H9 (cell line): ENCODE measurements at regions not wholly inside any gene's neighbourhood (a gene's known extent, or its start where the extent isn't known, plus 50 kb on each side); places are given as distances from the start of the nearest gene placed in this dataset.

ENCODE experiments used
- DNase-seq: peaks from one replicate; pipeline ENCODE4 v3.0.0-alpha.2; 2017
- H2AFZ ChIP-seq: one replicate; pipeline ENCODE4 v1.6.1; 2013; ENCODE audit warnings: mild to moderate bottlenecking, low read length, control low read depth, moderate library complexity
- H2AK5ac ChIP-seq: 2 replicates; pipeline ENCODE4 v1.6.1; 2013; ENCODE audit warnings: low read length, control low read depth, mixed read lengths; ENCODE audit not compliant: insufficient read length
- H2BK120ac ChIP-seq: one replicate; pipeline ENCODE4 v1.6.1; 2013; ENCODE audit warnings: low read depth, mild to moderate bottlenecking, low read length, control low read depth, inconsistent platforms; ENCODE audit not compliant: poor library complexity, severe bottlenecking
- H2BK12ac ChIP-seq: 2 replicates; pipeline ENCODE4 v1.6.1; 2013; ENCODE audit warnings: low read length, control low read depth, mixed read lengths, low read depth; ENCODE audit not compliant: insufficient read length
- H2BK15ac ChIP-seq: 2 replicates; pipeline ENCODE4 v1.6.1; 2013; ENCODE audit warnings: low read depth, low read length, control low read depth
- H2BK20ac ChIP-seq: one replicate; pipeline ENCODE4 v1.6.1; 2013; ENCODE audit warnings: low read depth, mild to moderate bottlenecking, low read length, control low read depth, inconsistent platforms; ENCODE audit not compliant: poor library complexity, severe bottlenecking
- H2BK5ac ChIP-seq: 2 replicates; pipeline ENCODE4 v1.6.1; 2013; ENCODE audit warnings: low read length, control low read depth, mixed read lengths; ENCODE audit not compliant: insufficient read length
- H3K14ac ChIP-seq: 2 replicates; pipeline ENCODE4 v1.6.1; 2013; ENCODE audit warnings: low read length, control low read depth; ENCODE audit not compliant: insufficient read depth
- H3K18ac ChIP-seq: 2 replicates; pipeline ENCODE4 v1.6.1; 2013; ENCODE audit warnings: low read depth, mild to moderate bottlenecking, mixed read lengths, low read length, control low read depth; ENCODE audit not compliant: insufficient read length
- H3K23ac ChIP-seq: 2 replicates; pipeline ENCODE4 v1.6.1; 2013; ENCODE audit warnings: low read length, control low read depth, mixed read lengths, low read depth; ENCODE audit not compliant: insufficient read length
- H3K23me2 ChIP-seq: 2 replicates; pipeline ENCODE4 v1.6.1; 2013; ENCODE audit warnings: low read depth, mild to moderate bottlenecking, mixed read lengths, low read length, control low read depth; ENCODE audit not compliant: insufficient read length, poor library complexity, severe bottlenecking
- H3K27ac ChIP-seq: 2 replicates; pipeline ENCODE4 v1.5.1; 2013; ENCODE audit warnings: low read length, control low read depth, mixed read lengths, low read depth; ENCODE audit not compliant: insufficient read length
- H3K27me3 ChIP-seq: 2 replicates; pipeline ENCODE4 v1.6.1; 2013; ENCODE audit warnings: low read length, control low read depth, inconsistent platforms; ENCODE audit not compliant: insufficient read depth
- H3K4ac ChIP-seq: 2 replicates; pipeline ENCODE4 v1.6.1; 2013; ENCODE audit warnings: low read depth, mild to moderate bottlenecking, control low read depth, inconsistent platforms, low read length, moderate library complexity
- H3K4me1 ChIP-seq: 2 replicates; pipeline ENCODE4 v1.6.1; 2013; ENCODE audit warnings: low read length, control low read depth, inconsistent platforms; ENCODE audit not compliant: insufficient read depth
- H3K4me2 ChIP-seq: 2 replicates; pipeline ENCODE4 v1.6.1; 2013; ENCODE audit warnings: low read length, control low read depth, mixed read lengths; ENCODE audit not compliant: insufficient read length, insufficient read depth
- H3K56ac ChIP-seq: 2 replicates; pipeline ENCODE4 v1.6.1; 2013; ENCODE audit warnings: low read depth, mild to moderate bottlenecking, mixed read lengths, low read length, control low read depth; ENCODE audit not compliant: insufficient read length
- H3K79me1 ChIP-seq: 2 replicates; pipeline ENCODE4 v1.6.1; 2013; ENCODE audit warnings: low read depth, mild to moderate bottlenecking, moderate library complexity, low read length, control low read depth, inconsistent platforms; ENCODE audit not compliant: insufficient read depth, poor library complexity, severe bottlenecking
- H3K79me2 ChIP-seq: 2 replicates; pipeline ENCODE4 v1.6.1; 2013; ENCODE audit warnings: low read length, control low read depth, inconsistent platforms; ENCODE audit not compliant: insufficient read depth
- H3K9ac ChIP-seq: 2 replicates; pipeline ENCODE4 v1.6.1; 2013; ENCODE audit warnings: low read length, control low read depth, mixed read lengths; ENCODE audit not compliant: insufficient read length; ENCODE audit errors: extremely low read depth
- H3K9me3 ChIP-seq: one replicate; pipeline ENCODE4 v1.6.1; 2013; ENCODE audit warnings: low read depth, low read length, inconsistent platforms; ENCODE audit not compliant: control insufficient read depth
- H3T11ph ChIP-seq: one replicate; pipeline ENCODE4 v1.6.1; 2013; ENCODE audit warnings: mild to moderate bottlenecking, low read length, control low read depth, inconsistent platforms
- H4K20me1 ChIP-seq: one replicate; pipeline ENCODE4 v1.6.1; 2013; ENCODE audit not compliant: control insufficient read depth, insufficient read length, insufficient read depth
- H4K5ac ChIP-seq: 2 replicates; pipeline ENCODE4 v1.6.1; 2013; ENCODE audit warnings: low read depth, mild to moderate bottlenecking, mixed read lengths, low read length, control low read depth; ENCODE audit not compliant: insufficient read length
- H4K8ac ChIP-seq: replicated peaks from 2 replicates; pipeline ENCODE4 v1.6.1; 2013; ENCODE audit warnings: low read length, control low read depth, mixed read lengths, low read depth; ENCODE audit not compliant: insufficient read length
- H4K91ac ChIP-seq: 2 replicates; pipeline ENCODE4 v1.6.1; 2013; ENCODE audit warnings: low read depth, mild to moderate bottlenecking, moderate library complexity, mixed read lengths, low read length, control low read depth; ENCODE audit not compliant: insufficient read length
- H3K27ac Mint-ChIP-seq, 3 experiments: 2 replicates in 2 of 3; 3 replicates in 1 of 3; pipeline ENCODE4 v1.8.0; 2020 to 2021; ENCODE audit warnings: mixed read lengths in 3 of 3, mild to moderate bottlenecking in 1 of 3, moderate library complexity in 1 of 3
- H3K27me3 Mint-ChIP-seq: 2 replicates; pipeline ENCODE4 v1.8.0; 2021; ENCODE audit warnings: low read depth, mild to moderate bottlenecking, moderate library complexity, mixed read lengths
- H3K36me3 Mint-ChIP-seq, 3 experiments: 2 replicates in 2 of 3; 3 replicates in 1 of 3; pipeline ENCODE4 v1.8.0; 2020 to 2021; ENCODE audit warnings: low read depth in 3 of 3, mixed read lengths in 3 of 3; ENCODE audit not compliant: insufficient read depth in 1 of 3
- H3K4me1 Mint-ChIP-seq, 2 experiments: 2 replicates each; pipeline ENCODE4 v1.8.0; 2020; ENCODE audit warnings: mixed read lengths in 2 of 2
- H3K4me3 Mint-ChIP-seq, 2 experiments: 2 replicates in 1 of 2; 3 replicates in 1 of 2; pipeline ENCODE4 v1.8.0; 2020 to 2021; ENCODE audit warnings: mild to moderate bottlenecking in 2 of 2, mixed read lengths in 2 of 2, moderate library complexity in 1 of 2
- H3K9me3 Mint-ChIP-seq, 2 experiments: 2 replicates in 1 of 2; 3 replicates in 1 of 2; pipeline ENCODE4 v1.8.0; 2020; ENCODE audit warnings: mild to moderate bottlenecking in 2 of 2, mixed read lengths in 2 of 2, moderate library complexity in 1 of 2
- WGBS: extraction: QIAGEN DNeasy Blood & Tissue Kit; methylation state at CpG from one replicate; pipeline ENCODE4 v1.1.7; 2013; ENCODE audit warnings: missing lambda C conversion rate, low lambda C conversion rate, mixed read lengths; ENCODE audit not compliant: insufficient read length; ENCODE audit errors: extremely low coverage; 5-methylcytosine and 5-hydroxymethylcytosine counted together
- TF ChIP-seq, protein P1 (sequence below): fragments of 200-600 bp; sonication (generic); conservative IDR thresholded peaks from 3 replicates; pipeline ENCODE4 v1.8.0; 2021; ENCODE audit warnings: antibody characterized with exemption, mild to moderate bottlenecking

DNA sequence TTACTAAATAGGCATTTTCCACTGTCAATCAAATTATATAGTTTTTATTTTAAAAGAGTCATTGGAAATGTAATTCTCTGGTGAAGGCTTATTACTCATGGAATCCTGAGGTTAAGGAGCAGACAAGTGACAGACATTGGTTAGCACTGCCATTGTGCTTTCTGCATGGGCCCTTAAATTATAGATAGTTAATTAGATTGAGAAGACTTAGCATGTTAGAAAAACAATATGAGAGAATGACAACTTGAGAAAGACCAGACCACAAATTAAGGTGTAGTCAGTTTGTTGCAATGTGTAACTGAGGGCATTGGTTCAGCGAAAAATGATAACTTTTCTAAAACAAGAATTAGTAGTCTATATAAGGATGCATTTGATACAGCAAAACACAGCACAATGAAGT lies 195.5 kb downstream of the SLITRK6 start:
- Histone ChIP-seq H2BK12ac (no peak overlapping the region), H2BK5ac (no peak overlapping the region), H2BK15ac (no peak overlapping the region), H3K4me2 (no peak overlapping the region), H3K79me2 (no peaks in the 10 kb centered on the region), H3K79me1 (no peaks in the 10 kb centered on the region), H3K23me2 (no peaks in the 10 kb centered on the region), H3K9ac (no peak overlapping the region), H3K4me1 (no peaks in the 10 kb centered on the region), H4K5ac (no peak overlapping the region), H4K20me1 (no peaks in the 10 kb centered on the region), H2AK5ac (no peak overlapping the region), H2AFZ (no peak overlapping the region), H3K18ac (no peak overlapping the region), H3K14ac (no peak overlapping the region), H3K27ac (no peak overlapping the region), H3T11ph (no peak overlapping the region), H3K23ac (no peak overlapping the region), H3K27me3 (no peaks in the 10 kb centered on the region), H3K9me3 (no peaks in the 10 kb centered on the region), H4K8ac (no peak overlapping the region), H3K4ac (no peak overlapping the region), H4K91ac (no peak overlapping the region), H2BK20ac (no peak overlapping the region), H2BK120ac (no peak overlapping the region), H3K56ac (no peak overlapping the region)
- no peak for DNase-seq
- no peaks in the 10 kb centered on the region; a peak in 2 of 7 replicates for H3K36me3 Mint-ChIP-seq
- no peak overlapping the region for H3K27ac Mint-ChIP-seq
- TF ChIP-seq, protein P1, sequence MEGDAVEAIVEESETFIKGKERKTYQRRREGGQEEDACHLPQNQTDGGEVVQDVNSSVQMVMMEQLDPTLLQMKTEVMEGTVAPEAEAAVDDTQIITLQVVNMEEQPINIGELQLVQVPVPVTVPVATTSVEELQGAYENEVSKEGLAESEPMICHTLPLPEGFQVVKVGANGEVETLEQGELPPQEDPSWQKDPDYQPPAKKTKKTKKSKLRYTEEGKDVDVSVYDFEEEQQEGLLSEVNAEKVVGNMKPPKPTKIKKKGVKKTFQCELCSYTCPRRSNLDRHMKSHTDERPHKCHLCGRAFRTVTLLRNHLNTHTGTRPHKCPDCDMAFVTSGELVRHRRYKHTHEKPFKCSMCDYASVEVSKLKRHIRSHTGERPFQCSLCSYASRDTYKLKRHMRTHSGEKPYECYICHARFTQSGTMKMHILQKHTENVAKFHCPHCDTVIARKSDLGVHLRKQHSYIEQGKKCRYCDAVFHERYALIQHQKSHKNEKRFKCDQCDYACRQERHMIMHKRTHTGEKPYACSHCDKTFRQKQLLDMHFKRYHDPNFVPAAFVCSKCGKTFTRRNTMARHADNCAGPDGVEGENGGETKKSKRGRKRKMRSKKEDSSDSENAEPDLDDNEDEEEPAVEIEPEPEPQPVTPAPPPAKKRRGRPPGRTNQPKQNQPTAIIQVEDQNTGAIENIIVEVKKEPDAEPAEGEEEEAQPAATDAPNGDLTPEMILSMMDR: no peak
- H3K9me3 Mint-ChIP-seq: peaks cover 0 to 2% of the 10 kb centered on the region in 2 experiments; a peak in 2 of 5 replicates
- WGBS: no CpG with 5 or more reads among the region's 1 CpG
- H3K27me3 Mint-ChIP-seq: no peaks in the 10 kb centered on the region
- peaks cover 9 to 10% of the 10 kb centered on the region in 2 experiments for H3K4me1 Mint-ChIP-seq
- H3K4me3 Mint-ChIP-seq: no peak overlapping the region
